ENCODE measurements at regions not wholly inside any gene's neighbourhood (a gene's known extent, or its start where the extent isn't known, plus 50 kb on each side); places are given as distances from the start of the nearest gene placed in this dataset.

GRCh38 chr13:77828799-77829198 lies 89.8 kb downstream of the EDNRB start:
- CTCF ChIA-PET = interaction anchor here (1.2 kb wide), 1 partner anchor 18 kb away, joined by 3 read pairs; no protein-coding TSS in a partner anchor
- Mint-ChIP-seq H3K27me3 (ENCODE audit: low read depth) (no peaks in the 10 kb centered on the region), H3K4me3 (no peak overlapping the region), H3K27ac (no peak overlapping the region; the same call in 1 of the 2 replicates), H3K36me3 (no peaks in the 10 kb centered on the region), H3K4me1 (peaks cover 34% of the 10 kb centered on the region), H3K9me3 (peaks cover 3% of the 10 kb centered on the region; the same call in 1 of the 2 replicates)
- TF ChIP-seq CREM (CRISPR knock-in tag; IDR thresholded peaks at IDR 0.05) (no peak), CREB1 (CRISPR knock-in tag; IDR thresholded peaks at IDR 0.05) (no peak), ZNF416 (CRISPR knock-in tag; IDR thresholded peaks at IDR 0.05) (no peak), GABPB1 (CRISPR knock-in tag; IDR thresholded peaks at IDR 0.05) (no peak), RORB (CRISPR knock-in tag; IDR thresholded peaks at IDR 0.05) (no peak), NFE2L1 (CRISPR knock-in tag; IDR thresholded peaks at IDR 0.05) (no peak), ZNF532 (CRISPR knock-in tag; IDR thresholded peaks at IDR 0.05; ENCODE audit: borderline replicate concordance) (no peak), SP1 (CRISPR knock-in tag; conservative IDR thresholded peaks at IDR 0.05) (no peak), GTF2I (CRISPR knock-in tag; conservative IDR thresholded peaks at IDR 0.05) (no peak), GRHL2 (CRISPR knock-in tag; IDR thresholded peaks at IDR 0.05; ENCODE audit: insufficient replicate concordance, severe bottlenecking) (no peak), AFF4 (CRISPR knock-in tag; IDR thresholded peaks at IDR 0.05; ENCODE audit: borderline replicate concordance) (no peak), SOX15 (CRISPR knock-in tag; IDR thresholded peaks at IDR 0.05) (no peak), ATF3 (CRISPR knock-in tag; conservative IDR thresholded peaks at IDR 0.05) (no peak), ATF2 (CRISPR knock-in tag; IDR thresholded peaks at IDR 0.05; ENCODE audit: borderline replicate concordance, low read depth) (no peak), NR3C1 (CRISPR knock-in tag; conservative IDR thresholded peaks at IDR 0.05; ENCODE audit: low read depth) (no peak)
- TF ChIP-seq, protein P1, sequence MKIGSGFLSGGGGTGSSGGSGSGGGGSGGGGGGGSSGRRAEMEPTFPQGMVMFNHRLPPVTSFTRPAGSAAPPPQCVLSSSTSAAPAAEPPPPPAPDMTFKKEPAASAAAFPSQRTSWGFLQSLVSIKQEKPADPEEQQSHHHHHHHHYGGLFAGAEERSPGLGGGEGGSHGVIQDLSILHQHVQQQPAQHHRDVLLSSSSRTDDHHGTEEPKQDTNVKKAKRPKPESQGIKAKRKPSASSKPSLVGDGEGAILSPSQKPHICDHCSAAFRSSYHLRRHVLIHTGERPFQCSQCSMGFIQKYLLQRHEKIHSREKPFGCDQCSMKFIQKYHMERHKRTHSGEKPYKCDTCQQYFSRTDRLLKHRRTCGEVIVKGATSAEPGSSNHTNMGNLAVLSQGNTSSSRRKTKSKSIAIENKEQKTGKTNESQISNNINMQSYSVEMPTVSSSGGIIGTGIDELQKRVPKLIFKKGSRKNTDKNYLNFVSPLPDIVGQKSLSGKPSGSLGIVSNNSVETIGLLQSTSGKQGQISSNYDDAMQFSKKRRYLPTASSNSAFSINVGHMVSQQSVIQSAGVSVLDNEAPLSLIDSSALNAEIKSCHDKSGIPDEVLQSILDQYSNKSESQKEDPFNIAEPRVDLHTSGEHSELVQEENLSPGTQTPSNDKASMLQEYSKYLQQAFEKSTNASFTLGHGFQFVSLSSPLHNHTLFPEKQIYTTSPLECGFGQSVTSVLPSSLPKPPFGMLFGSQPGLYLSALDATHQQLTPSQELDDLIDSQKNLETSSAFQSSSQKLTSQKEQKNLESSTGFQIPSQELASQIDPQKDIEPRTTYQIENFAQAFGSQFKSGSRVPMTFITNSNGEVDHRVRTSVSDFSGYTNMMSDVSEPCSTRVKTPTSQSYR (CRISPR knock-in tag; IDR thresholded peaks at IDR 0.05) = no peak
- TF ChIP-seq, protein P2, sequence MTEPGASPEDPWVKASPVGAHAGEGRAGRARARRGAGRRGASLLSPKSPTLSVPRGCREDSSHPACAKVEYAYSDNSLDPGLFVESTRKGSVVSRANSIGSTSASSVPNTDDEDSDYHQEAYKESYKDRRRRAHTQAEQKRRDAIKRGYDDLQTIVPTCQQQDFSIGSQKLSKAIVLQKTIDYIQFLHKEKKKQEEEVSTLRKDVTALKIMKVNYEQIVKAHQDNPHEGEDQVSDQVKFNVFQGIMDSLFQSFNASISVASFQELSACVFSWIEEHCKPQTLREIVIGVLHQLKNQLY (CRISPR knock-in tag; IDR thresholded peaks at IDR 0.05) = no peak
- TF ChIP-seq, protein P3, sequence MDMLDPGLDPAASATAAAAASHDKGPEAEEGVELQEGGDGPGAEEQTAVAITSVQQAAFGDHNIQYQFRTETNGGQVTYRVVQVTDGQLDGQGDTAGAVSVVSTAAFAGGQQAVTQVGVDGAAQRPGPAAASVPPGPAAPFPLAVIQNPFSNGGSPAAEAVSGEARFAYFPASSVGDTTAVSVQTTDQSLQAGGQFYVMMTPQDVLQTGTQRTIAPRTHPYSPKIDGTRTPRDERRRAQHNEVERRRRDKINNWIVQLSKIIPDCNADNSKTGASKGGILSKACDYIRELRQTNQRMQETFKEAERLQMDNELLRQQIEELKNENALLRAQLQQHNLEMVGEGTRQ (CRISPR knock-in tag; IDR thresholded peaks at IDR 0.05) = no peak
- POLR2A ChIA-PET = no interaction called here
- ATAC-seq (no peak), DNase-seq (ENCODE audit: low spot score) (no peak)

Measured in WTC11 (cell line).